SU-DHL-6 (cell line): ENCODE measurements at regions not wholly inside any gene's neighbourhood (a gene's known extent, or its start where the extent isn't known, plus 50 kb on each side); places are given as distances from the start of the nearest gene placed in this dataset.

Experiments used
- H2AFZ ChIP-seq: fragments of 200-600 bp; sonication (generic); 2 replicates; pipeline ENCODE4 v1.6.1; 2014; ENCODE audit warnings: low read depth, mild to moderate bottlenecking, moderate library complexity, mixed read lengths, antibody characterized with exemption, low read length; ENCODE audit not compliant: severe bottlenecking
- H3F3A ChIP-seq: fragments of 200-600 bp; shearing (Covaris generic); 2 replicates; pipeline ENCODE4 v1.6.0; 2016; ENCODE audit warnings: antibody characterized with exemption, mild to moderate bottlenecking; ENCODE audit not compliant: insufficient read depth
- H3K27ac ChIP-seq: fragments of 200-600 bp; sonication (generic); 2 replicates; pipeline ENCODE4 v1.5.1; 2016; ENCODE audit warnings: low read depth, mild to moderate bottlenecking, low read length, moderate library complexity, mixed read lengths
- H3K27me3 ChIP-seq: fragments of 200-600 bp; sonication (generic), shearing (Covaris generic); 2 replicates; pipeline ENCODE4 v1.6.0; 2014; ENCODE audit warnings: mild to moderate bottlenecking, low read length
- H3K36me3 ChIP-seq: fragments of 200-600 bp; sonication (generic); 2 replicates; pipeline ENCODE4 v1.6.1; 2014; ENCODE audit warnings: mild to moderate bottlenecking, low read length, mixed read lengths
- H3K4me2 ChIP-seq: fragments of 300-600, 200-600 bp; shearing (Covaris generic), sonication (generic); 2 replicates; pipeline ENCODE4 v1.6.0; 2014; ENCODE audit warnings: low read length, low read depth, mild to moderate bottlenecking; ENCODE audit not compliant: poor library complexity, severe bottlenecking
- H3K4me3 ChIP-seq: fragments of 200-600 bp; sonication (generic); 2 replicates; pipeline ENCODE4 v1.5.1; 2014; ENCODE audit warnings: antibody characterized with exemption, low read length, mild to moderate bottlenecking, mixed read lengths; ENCODE audit not compliant: insufficient read depth, poor library complexity, severe bottlenecking
- H3K79me2 ChIP-seq: fragments of 200-600 bp; sonication (generic); 2 replicates; pipeline ENCODE4 v1.6.1; 2014; ENCODE audit warnings: mild to moderate bottlenecking, low read length, moderate library complexity; ENCODE audit not compliant: insufficient read depth
- H3K9ac ChIP-seq: fragments of 200-600 bp; sonication (generic); 2 replicates; pipeline ENCODE4 v1.7.0; 2014; ENCODE audit warnings: mild to moderate bottlenecking, low read length
- H3K9me2 ChIP-seq: fragments of 200-600 bp; sonication (generic); replicated peaks from 2 replicates; pipeline ENCODE4 v1.6.1; 2014; ENCODE audit warnings: low read length; ENCODE audit not compliant: insufficient read depth
- H3K9me3 ChIP-seq: fragments of 200-600 bp; sonication (generic); 2 replicates; pipeline ENCODE4 v1.6.1; 2014; ENCODE audit warnings: low read length, mixed read lengths; ENCODE audit not compliant: insufficient read depth
- H4K20me1 ChIP-seq: fragments of 200-600 bp; sonication (generic); 2 replicates; pipeline ENCODE4 v1.6.1; 2014; ENCODE audit warnings: low read depth, mild to moderate bottlenecking, antibody characterized with exemption, low read length, moderate library complexity, mixed read lengths
- EZH2phosphoT487 ChIP-seq: fragments of 200-600 bp; sonication (generic), shearing (Covaris generic); conservative IDR thresholded peaks from 2 replicates; pipeline ENCODE4 v1.6.1; 2018; ENCODE audit warnings: mild to moderate bottlenecking, antibody characterized with exemption, low read length, moderate library complexity, mixed read lengths
- TF ChIP-seq, protein P1 (sequence below): fragments of 200-600 bp; sonication (generic); IDR thresholded peaks from one replicate; pipeline ENCODE4 v1.5.1; 2017; ENCODE audit warnings: antibody characterized with exemption, mild to moderate bottlenecking, low read length, moderate library complexity; ENCODE audit not compliant: insufficient read depth, poor library complexity, severe bottlenecking

GRCh38 chr1:29525941-29526340, 289.6 kb downstream of the PTPRU start:
- Histone ChIP-seq H3K9ac (no peak overlapping the region), H4K20me1 (no peaks in the 10 kb centered on the region), H3K27me3 (no peaks in the 10 kb centered on the region), H3K4me2 (no peak overlapping the region), H3K79me2 (no peaks in the 10 kb centered on the region), H3F3A (no peaks in the 10 kb centered on the region), H3K9me3 (no peaks in the 10 kb centered on the region), H2AFZ (no peak overlapping the region), H3K36me3 (no peaks in the 10 kb centered on the region), H3K4me3 (no peak overlapping the region), H3K27ac (no peak overlapping the region), H3K9me2 (no peaks in the 10 kb centered on the region)
- TF ChIP-seq EZH2phosphoT487, result no peak
- TF ChIP-seq, protein P1, sequence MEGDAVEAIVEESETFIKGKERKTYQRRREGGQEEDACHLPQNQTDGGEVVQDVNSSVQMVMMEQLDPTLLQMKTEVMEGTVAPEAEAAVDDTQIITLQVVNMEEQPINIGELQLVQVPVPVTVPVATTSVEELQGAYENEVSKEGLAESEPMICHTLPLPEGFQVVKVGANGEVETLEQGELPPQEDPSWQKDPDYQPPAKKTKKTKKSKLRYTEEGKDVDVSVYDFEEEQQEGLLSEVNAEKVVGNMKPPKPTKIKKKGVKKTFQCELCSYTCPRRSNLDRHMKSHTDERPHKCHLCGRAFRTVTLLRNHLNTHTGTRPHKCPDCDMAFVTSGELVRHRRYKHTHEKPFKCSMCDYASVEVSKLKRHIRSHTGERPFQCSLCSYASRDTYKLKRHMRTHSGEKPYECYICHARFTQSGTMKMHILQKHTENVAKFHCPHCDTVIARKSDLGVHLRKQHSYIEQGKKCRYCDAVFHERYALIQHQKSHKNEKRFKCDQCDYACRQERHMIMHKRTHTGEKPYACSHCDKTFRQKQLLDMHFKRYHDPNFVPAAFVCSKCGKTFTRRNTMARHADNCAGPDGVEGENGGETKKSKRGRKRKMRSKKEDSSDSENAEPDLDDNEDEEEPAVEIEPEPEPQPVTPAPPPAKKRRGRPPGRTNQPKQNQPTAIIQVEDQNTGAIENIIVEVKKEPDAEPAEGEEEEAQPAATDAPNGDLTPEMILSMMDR, result no peak

DNA sequence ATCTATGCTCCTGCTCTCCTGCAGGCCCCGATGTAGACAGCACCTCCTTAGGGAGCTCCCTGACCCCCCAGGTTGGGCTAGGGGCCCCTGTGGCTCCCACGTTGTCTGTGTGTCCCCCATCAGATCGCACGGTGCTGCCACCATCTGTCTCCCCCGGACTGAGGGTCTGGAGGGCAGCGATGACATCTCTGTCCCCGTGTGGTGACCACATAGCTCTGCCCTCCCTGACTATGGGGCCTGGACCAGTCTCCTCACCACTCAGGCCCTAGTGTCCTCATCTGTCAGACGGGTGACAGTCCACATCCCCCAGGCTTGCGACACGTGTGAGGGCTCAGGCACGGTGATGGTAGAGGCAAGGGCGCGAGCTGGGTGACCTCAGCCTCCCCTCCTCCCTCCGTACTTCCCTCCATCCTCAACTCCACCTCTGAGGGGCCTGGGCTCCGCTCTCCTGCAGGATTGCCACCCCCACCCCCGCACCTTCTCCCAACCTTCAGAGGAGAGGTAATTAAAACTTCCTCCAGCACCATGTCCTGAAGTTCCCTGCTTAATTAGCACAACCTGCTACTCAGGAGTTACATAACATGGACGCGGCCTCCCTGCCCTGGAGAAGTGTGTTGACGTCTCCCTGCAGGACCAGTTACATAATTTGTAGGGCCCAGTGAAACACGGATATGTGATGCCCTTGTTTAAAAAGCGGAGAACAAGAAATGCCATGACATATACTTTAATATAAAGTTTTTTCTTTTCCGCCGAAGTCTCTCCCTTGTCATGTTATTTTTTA, 288.2 kb downstream of the PTPRU start:
- Histone ChIP-seq H3K36me3 (no peaks in the 10 kb centered on the region), H3K4me3 (no peak overlapping the region), H3K4me2 (no peak overlapping the region), H2AFZ (no peak overlapping the region), H3K9ac (no peak overlapping the region), H3K79me2 (no peaks in the 10 kb centered on the region), H3F3A (no peaks in the 10 kb centered on the region), H3K9me2 (no peaks in the 10 kb centered on the region), H3K9me3 (no peaks in the 10 kb centered on the region), H3K27me3 (no peaks in the 10 kb centered on the region), H3K27ac (no peak overlapping the region), H4K20me1 (no peaks in the 10 kb centered on the region)
- no peak for TF ChIP-seq EZH2phosphoT487
- TF ChIP-seq, protein P1, result no peak

DNA sequence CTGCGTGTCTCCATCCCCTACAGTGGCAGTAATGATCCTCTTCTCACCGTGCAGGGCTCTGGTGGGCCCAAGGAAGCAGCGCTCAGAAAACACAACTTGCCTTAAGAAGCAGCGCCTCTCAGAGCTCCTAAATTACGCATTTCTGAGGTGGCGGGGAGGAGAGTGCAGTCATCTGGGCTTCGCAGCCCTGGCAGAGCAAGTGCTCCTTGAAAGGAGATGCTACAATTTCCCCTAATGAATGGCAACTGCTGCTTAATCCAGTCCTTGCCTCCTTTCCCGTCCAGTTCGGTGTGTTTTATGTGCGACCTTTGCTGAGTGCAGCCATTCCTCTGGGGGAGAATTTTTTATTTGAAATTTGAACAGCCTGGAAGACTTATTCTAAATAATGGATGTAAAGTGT, 287.3 kb downstream of the PTPRU start:
- H3K9me3 ChIP-seq, result no peaks in the 10 kb centered on the region
- H2AFZ ChIP-seq, result no peak overlapping the region
- no peak overlapping the region for H3K4me2 ChIP-seq
- H3K27me3 ChIP-seq, result no peaks in the 10 kb centered on the region
- no peak overlapping the region for H3K9ac ChIP-seq
- H3K9me2 ChIP-seq, result no peaks in the 10 kb centered on the region
- H4K20me1 ChIP-seq, result no peaks in the 10 kb centered on the region
- H3F3A ChIP-seq, result no peaks in the 10 kb centered on the region
- H3K79me2 ChIP-seq, result no peaks in the 10 kb centered on the region
- H3K36me3 ChIP-seq, result no peaks in the 10 kb centered on the region
- H3K4me3 ChIP-seq, result no peak overlapping the region
- TF ChIP-seq, protein P1, result no peak
- no peak for TF ChIP-seq EZH2phosphoT487
- H3K27ac ChIP-seq, result no peak overlapping the region
